ENCODE measurements at regions not wholly inside any gene's neighbourhood (a gene's known extent, or its start where the extent isn't known, plus 50 kb on each side); places are given as distances from the start of the nearest gene placed in this dataset.

DNA sequence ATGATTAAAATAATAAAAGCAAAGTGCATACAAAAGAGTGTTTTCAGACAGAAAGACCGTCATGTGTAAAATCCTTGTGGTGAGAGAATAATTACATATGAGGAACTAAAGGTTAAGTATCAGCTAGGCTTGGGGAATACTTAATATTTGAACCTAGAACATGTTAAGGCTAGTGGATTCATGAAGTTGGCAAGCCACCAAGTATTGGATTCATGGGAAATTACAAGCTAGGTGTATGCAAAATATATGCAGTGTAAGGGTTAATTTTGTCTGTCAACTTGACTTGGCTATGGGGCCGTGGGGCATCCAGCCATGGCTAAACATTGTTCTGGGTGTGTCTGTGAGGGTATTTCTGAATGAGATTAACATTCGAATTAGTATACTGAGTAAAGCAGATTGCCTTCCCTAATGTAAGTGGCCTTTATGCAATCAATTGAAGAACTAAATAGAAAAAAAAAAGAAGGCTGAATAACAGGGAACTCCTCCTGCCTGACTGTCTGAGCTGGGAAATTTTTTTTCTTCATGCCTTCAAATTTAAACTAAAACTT, 533.5 kb upstream of the KLF12 start:
- TF ChIP-seq, protein P1, sequence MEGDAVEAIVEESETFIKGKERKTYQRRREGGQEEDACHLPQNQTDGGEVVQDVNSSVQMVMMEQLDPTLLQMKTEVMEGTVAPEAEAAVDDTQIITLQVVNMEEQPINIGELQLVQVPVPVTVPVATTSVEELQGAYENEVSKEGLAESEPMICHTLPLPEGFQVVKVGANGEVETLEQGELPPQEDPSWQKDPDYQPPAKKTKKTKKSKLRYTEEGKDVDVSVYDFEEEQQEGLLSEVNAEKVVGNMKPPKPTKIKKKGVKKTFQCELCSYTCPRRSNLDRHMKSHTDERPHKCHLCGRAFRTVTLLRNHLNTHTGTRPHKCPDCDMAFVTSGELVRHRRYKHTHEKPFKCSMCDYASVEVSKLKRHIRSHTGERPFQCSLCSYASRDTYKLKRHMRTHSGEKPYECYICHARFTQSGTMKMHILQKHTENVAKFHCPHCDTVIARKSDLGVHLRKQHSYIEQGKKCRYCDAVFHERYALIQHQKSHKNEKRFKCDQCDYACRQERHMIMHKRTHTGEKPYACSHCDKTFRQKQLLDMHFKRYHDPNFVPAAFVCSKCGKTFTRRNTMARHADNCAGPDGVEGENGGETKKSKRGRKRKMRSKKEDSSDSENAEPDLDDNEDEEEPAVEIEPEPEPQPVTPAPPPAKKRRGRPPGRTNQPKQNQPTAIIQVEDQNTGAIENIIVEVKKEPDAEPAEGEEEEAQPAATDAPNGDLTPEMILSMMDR (optimal IDR thresholded peaks at IDR 0.05 in 1 of 3, IDR thresholded peaks at IDR 0.05 in 1 of 3, conservative IDR thresholded peaks at IDR 0.05 in 1 of 3; ENCODE audit: extremely low read depth in 1 of 3, insufficient read depth in 2 of 3, low read length in 3 of 3): no peak
- no peak for TF ChIP-seq EZH2 (IDR thresholded peaks at IDR 0.05; ENCODE audit: low read length)
